Activated naive CD4-positive, alpha-beta T cell treated with anti-CD3 and anti-CD28 coated beads for 36 hours (primary cell): ENCODE measurements at regions not wholly inside any gene's neighbourhood (a gene's known extent, or its start where the extent isn't known, plus 50 kb on each side); places are given as distances from the start of the nearest gene placed in this dataset.

Experiments
- CTCF ChIA-PET: fragments of 350-600 bp; sonication (Branson Sonifier 250); formaldehyde crosslinking; loops from one replicate; lab custom pipeline; 2021; ENCODE audit warnings: antibody characterized with exemption; lab: Charles Lee
- DNase-seq: peaks from one replicate; pipeline ENCODE4 v3.0.0-alpha.2; 2020
- H3K27ac Mint-ChIP-seq: one replicate; pipeline ENCODE4 v1.8.0; 2021; ENCODE audit warnings: mild to moderate bottlenecking, mixed read lengths
- H3K27me3 Mint-ChIP-seq: one replicate; pipeline ENCODE4 v1.8.0; 2021; ENCODE audit warnings: low read depth, mixed read lengths
- H3K36me3 Mint-ChIP-seq: one replicate; pipeline ENCODE4 v1.8.0; 2021; ENCODE audit warnings: low read depth, mixed read lengths
- H3K4me1 Mint-ChIP-seq: one replicate; pipeline ENCODE4 v1.8.0; 2021; ENCODE audit warnings: low read depth, mixed read lengths
- H3K4me3 Mint-ChIP-seq: one replicate; pipeline ENCODE4 v1.8.0; 2021; ENCODE audit warnings: mild to moderate bottlenecking, moderate library complexity, mixed read lengths
- H3K9me3 Mint-ChIP-seq: one replicate; pipeline ENCODE4 v1.8.0; 2021; ENCODE audit warnings: mixed read lengths
- intact Hi-C: fragments of 100-400 bp; cut with micrococcal nuclease; formaldehyde crosslinking; loops from one replicate; pipeline ENCODE4 v1.15.1; 2023

GRCh38 chrX:10038585-10038984 lies 71.4 kb downstream of the CLDN34 start:
- DNase-seq, result no peak
- no peak overlapping the region for H3K27ac Mint-ChIP-seq
- CTCF ChIA-PET, result interaction anchor here (0.6 to 0.7 kb wide), 2 partner anchors 79 to 117 kb away, joined by 3 to 4 read pairs; no protein-coding TSS in a partner anchor
- H3K4me3 Mint-ChIP-seq, result no peak overlapping the region
- H3K27me3 Mint-ChIP-seq, result no peaks in the 10 kb centered on the region
- no peaks in the 10 kb centered on the region for H3K36me3 Mint-ChIP-seq
- peaks cover 13% of the 10 kb centered on the region for H3K4me1 Mint-ChIP-seq
- intact Hi-C loops, result no loop called here
- no peaks in the 10 kb centered on the region for H3K9me3 Mint-ChIP-seq

GRCh38 chrX:10039821-10040793 lies 72.9 kb downstream of the CLDN34 start:
- Mint-ChIP-seq H3K4me3 (no peak overlapping the region), H3K4me1 (peaks cover 8% of the 10 kb centered on the region), H3K36me3 (no peaks in the 10 kb centered on the region), H3K27me3 (no peaks in the 10 kb centered on the region), H3K9me3 (no peaks in the 10 kb centered on the region), H3K27ac (no peak overlapping the region)
- intact Hi-C loops, result no loop called here
- CTCF ChIA-PET, result interaction anchor here (0.7 to 1.3 kb wide), 3 partner anchors 77 to 79 kb away, joined by 3 to 4 read pairs (median 3); no protein-coding TSS in a partner anchor
- no peak for DNase-seq

GRCh38 chrX:10040961-10041360 lies 73.8 kb downstream of the CLDN34 start:
- H3K4me3 Mint-ChIP-seq, result no peak overlapping the region
- H3K4me1 Mint-ChIP-seq, result peaks cover 8% of the 10 kb centered on the region
- no peaks in the 10 kb centered on the region for H3K9me3 Mint-ChIP-seq
- no peaks in the 10 kb centered on the region for H3K36me3 Mint-ChIP-seq
- intact Hi-C loops, result no loop called here
- no peak overlapping the region for H3K27ac Mint-ChIP-seq
- no peaks in the 10 kb centered on the region for H3K27me3 Mint-ChIP-seq
- DNase-seq, result no peak
- CTCF ChIA-PET, result interaction anchor here (1.3 kb wide), 1 partner anchor 78 kb away, joined by 3 read pairs; no protein-coding TSS in a partner anchor

- Mint-ChIP-seq H3K4me1 (peaks cover 8% of the 10 kb centered on the region), H3K36me3 (no peaks in the 10 kb centered on the region), H3K27me3 (no peaks in the 10 kb centered on the region), H3K4me3 (no peak overlapping the region), H3K9me3 (no peaks in the 10 kb centered on the region), H3K27ac (no peak overlapping the region)
- no peak for DNase-seq
- CTCF ChIA-PET, result interaction anchor here (1.3 kb wide), 1 partner anchor 78 kb away, joined by 3 read pairs; no protein-coding TSS in a partner anchor
- intact Hi-C loops, result no loop called here
Measured at GRCh38 chrX:10041383-10041782, 74.2 kb downstream of the CLDN34 start.

GRCh38 chrX:10042055-10042454 lies 74.9 kb downstream of the CLDN34 start:
- no peaks in the 10 kb centered on the region for H3K36me3 Mint-ChIP-seq
- H3K9me3 Mint-ChIP-seq, result no peaks in the 10 kb centered on the region
- no peak overlapping the region for H3K4me3 Mint-ChIP-seq
- CTCF ChIA-PET, result interaction anchor here (0.6 kb wide), 1 partner anchor 77 kb away, joined by 4 read pairs; no protein-coding TSS in a partner anchor
- intact Hi-C loops, result no loop called here
- H3K4me1 Mint-ChIP-seq, result peaks cover 8% of the 10 kb centered on the region
- no peaks in the 10 kb centered on the region for H3K27me3 Mint-ChIP-seq
- DNase-seq, result no peak
- no peak overlapping the region for H3K27ac Mint-ChIP-seq

- no peak for DNase-seq
- H3K36me3 Mint-ChIP-seq, result no peaks in the 10 kb centered on the region
- intact Hi-C loops, result no loop called here
- CTCF ChIA-PET, result no interaction called here
- peaks cover 8% of the 10 kb centered on the region for H3K4me1 Mint-ChIP-seq
- no peak overlapping the region for H3K27ac Mint-ChIP-seq
- H3K9me3 Mint-ChIP-seq, result no peaks in the 10 kb centered on the region
- H3K27me3 Mint-ChIP-seq, result no peaks in the 10 kb centered on the region
- H3K4me3 Mint-ChIP-seq, result no peak overlapping the region
Measured at GRCh38 chrX:10043386-10043785, 76.2 kb downstream of the CLDN34 start.

GRCh38 chrX:10044021-10044420 lies 76.9 kb downstream of the CLDN34 start:
- H3K36me3 Mint-ChIP-seq, result no peaks in the 10 kb centered on the region
- intact Hi-C loops, result no loop called here

GRCh38 chrX:10045327-10046000 lies 78.3 kb downstream of the CLDN34 start:
- Mint-ChIP-seq H3K36me3 (no peaks in the 10 kb centered on the region), H3K27ac (no peak overlapping the region), H3K9me3 (no peaks in the 10 kb centered on the region), H3K27me3 (no peaks in the 10 kb centered on the region), H3K4me1 (no peaks in the 10 kb centered on the region), H3K4me3 (no peak overlapping the region)
- intact Hi-C loops, result no loop called here
- DNase-seq, result no peak
- CTCF ChIA-PET, result no interaction called here

More at GRCh38 chrX:10044021-10044420, 76.9 kb downstream of the CLDN34 start:
- no peak overlapping the region for H3K4me3 Mint-ChIP-seq
- no peaks in the 10 kb centered on the region for H3K9me3 Mint-ChIP-seq
- no peak for DNase-seq
- no peaks in the 10 kb centered on the region for H3K27me3 Mint-ChIP-seq
- peaks cover 8% of the 10 kb centered on the region for H3K4me1 Mint-ChIP-seq
- CTCF ChIA-PET, result no interaction called here
- H3K27ac Mint-ChIP-seq, result no peak overlapping the region

GRCh38 chrX:10047133-10047532 lies 80.0 kb downstream of the CLDN34 start:
- DNase-seq, result no peak
- no peak overlapping the region for H3K27ac Mint-ChIP-seq
- no peaks in the 10 kb centered on the region for H3K9me3 Mint-ChIP-seq
- H3K4me3 Mint-ChIP-seq, result no peak overlapping the region
- intact Hi-C loops, result no loop called here
- CTCF ChIA-PET, result no interaction called here
- peaks cover 5% of the 10 kb centered on the region for H3K4me1 Mint-ChIP-seq
- H3K27me3 Mint-ChIP-seq, result no peaks in the 10 kb centered on the region
- H3K36me3 Mint-ChIP-seq, result no peaks in the 10 kb centered on the region

GRCh38 chrX:10047631-10048030 lies 80.5 kb downstream of the CLDN34 start:
- CTCF ChIA-PET, result no interaction called here
- intact Hi-C loops, result no loop called here
- peaks cover 5% of the 10 kb centered on the region for H3K4me1 Mint-ChIP-seq
- DNase-seq, result no peak
- H3K27me3 Mint-ChIP-seq, result no peaks in the 10 kb centered on the region
- H3K27ac Mint-ChIP-seq, result no peak overlapping the region
- H3K4me3 Mint-ChIP-seq, result no peak overlapping the region
- H3K36me3 Mint-ChIP-seq, result no peaks in the 10 kb centered on the region
- H3K9me3 Mint-ChIP-seq, result no peaks in the 10 kb centered on the region

GRCh38 chrX:10048076-10048475 lies 80.9 kb downstream of the CLDN34 start:
- Mint-ChIP-seq H3K36me3 (no peaks in the 10 kb centered on the region), H3K4me1 (peaks cover 5% of the 10 kb centered on the region), H3K9me3 (no peaks in the 10 kb centered on the region), H3K27me3 (no peaks in the 10 kb centered on the region), H3K27ac (no peak overlapping the region), H3K4me3 (no peak overlapping the region)
- no peak for DNase-seq
- intact Hi-C loops, result no loop called here
- CTCF ChIA-PET, result no interaction called here

- no peak for DNase-seq
- H3K4me1 Mint-ChIP-seq, result peaks cover 5% of the 10 kb centered on the region
- intact Hi-C loops, result no loop called here
- CTCF ChIA-PET, result no interaction called here
- H3K27ac Mint-ChIP-seq, result no peak overlapping the region
- H3K36me3 Mint-ChIP-seq, result no peaks in the 10 kb centered on the region
- no peaks in the 10 kb centered on the region for H3K9me3 Mint-ChIP-seq
- H3K4me3 Mint-ChIP-seq, result no peak overlapping the region
- H3K27me3 Mint-ChIP-seq, result no peaks in the 10 kb centered on the region
Measured at GRCh38 chrX:10048707-10049106, 81.5 kb downstream of the CLDN34 start.
